ENCODE measurements at regions not wholly inside any gene's neighbourhood (a gene's known extent, or its start where the extent isn't known, plus 50 kb on each side); places are given as distances from the start of the nearest gene placed in this dataset.

DNA sequence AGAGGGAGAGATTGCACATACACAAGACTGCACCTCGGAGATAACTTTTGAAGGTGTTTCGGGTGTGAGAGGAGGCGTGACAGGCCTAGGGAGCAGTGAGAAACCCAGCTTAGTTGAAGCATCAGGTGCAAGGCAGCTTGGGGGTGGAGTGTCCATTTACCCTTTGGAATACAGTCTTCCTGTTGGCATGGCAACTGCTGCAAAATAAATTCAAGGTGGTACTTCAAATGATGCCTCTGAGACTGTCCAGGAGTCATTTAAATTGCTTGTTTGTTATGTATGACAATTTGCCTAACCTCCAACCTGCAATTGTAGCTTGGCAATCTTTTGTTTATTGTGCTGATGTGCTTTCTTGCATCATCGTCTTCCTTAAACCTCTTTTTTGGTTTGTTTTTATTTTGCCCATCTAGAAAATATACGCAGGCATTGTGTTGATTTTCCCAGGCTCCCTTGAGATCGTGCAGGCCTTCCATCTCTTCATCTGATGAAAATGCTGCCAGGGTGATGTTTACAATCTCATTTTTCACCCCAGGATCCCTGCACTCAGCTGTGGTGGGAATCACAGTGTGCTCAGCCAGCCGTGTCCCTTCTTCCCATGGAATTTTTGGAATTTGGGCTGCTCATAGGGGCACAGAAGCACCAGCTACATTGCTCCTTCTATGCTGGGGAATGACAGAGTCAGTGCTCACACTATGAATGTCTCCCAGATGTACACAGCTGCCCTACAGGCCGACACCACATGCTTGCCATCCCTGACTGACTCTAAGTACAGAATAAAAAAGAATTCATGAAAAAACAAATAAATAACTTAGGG is 583.1 kb upstream of the CFAP20DC start:
- Mint-ChIP-seq H3K36me3 (ENCODE audit: unreplicated experiment) (no peaks in the 10 kb centered on the region), H3K4me1 (ENCODE audit: unreplicated experiment) (peaks cover 31% of the 10 kb centered on the region), H3K4me3 (ENCODE audit: unreplicated experiment) (no peak overlapping the region), H3K27ac (ENCODE audit: unreplicated experiment) (peak overlapping the region; percentile 85), H3K9me3 (ENCODE audit: unreplicated experiment) (no peaks in the 10 kb centered on the region), H3K27me3 (ENCODE audit: unreplicated experiment) (no peaks in the 10 kb centered on the region)
- TF ChIP-seq, protein P1, sequence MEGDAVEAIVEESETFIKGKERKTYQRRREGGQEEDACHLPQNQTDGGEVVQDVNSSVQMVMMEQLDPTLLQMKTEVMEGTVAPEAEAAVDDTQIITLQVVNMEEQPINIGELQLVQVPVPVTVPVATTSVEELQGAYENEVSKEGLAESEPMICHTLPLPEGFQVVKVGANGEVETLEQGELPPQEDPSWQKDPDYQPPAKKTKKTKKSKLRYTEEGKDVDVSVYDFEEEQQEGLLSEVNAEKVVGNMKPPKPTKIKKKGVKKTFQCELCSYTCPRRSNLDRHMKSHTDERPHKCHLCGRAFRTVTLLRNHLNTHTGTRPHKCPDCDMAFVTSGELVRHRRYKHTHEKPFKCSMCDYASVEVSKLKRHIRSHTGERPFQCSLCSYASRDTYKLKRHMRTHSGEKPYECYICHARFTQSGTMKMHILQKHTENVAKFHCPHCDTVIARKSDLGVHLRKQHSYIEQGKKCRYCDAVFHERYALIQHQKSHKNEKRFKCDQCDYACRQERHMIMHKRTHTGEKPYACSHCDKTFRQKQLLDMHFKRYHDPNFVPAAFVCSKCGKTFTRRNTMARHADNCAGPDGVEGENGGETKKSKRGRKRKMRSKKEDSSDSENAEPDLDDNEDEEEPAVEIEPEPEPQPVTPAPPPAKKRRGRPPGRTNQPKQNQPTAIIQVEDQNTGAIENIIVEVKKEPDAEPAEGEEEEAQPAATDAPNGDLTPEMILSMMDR (IDR thresholded peaks at IDR 0.05): no peak
- no peak for DNase-seq (ENCODE audit: extremely low spot score, unreplicated experiment)

DNA sequence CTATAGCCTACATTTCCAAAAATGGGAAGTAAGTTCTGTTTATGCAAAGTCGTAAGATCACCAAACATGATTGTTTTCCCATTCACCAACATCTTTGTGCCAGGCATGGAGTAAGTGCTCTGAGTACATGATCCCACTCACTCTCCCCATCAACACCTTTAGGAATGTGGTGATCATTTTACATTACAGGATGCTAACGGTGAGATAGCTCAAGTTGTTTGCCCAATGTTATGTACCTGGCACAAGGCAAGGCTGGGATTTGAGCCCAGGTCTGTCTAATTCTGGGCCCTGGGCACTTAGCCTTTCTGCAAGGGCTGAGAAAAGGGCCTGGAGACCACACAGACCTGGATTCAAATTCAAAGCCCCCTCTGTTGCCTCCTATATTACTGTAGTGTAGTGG is 581.7 kb upstream of the CFAP20DC start:
- H3K4me3 Mint-ChIP-seq (ENCODE audit: unreplicated experiment): no peak overlapping the region
- H3K36me3 Mint-ChIP-seq (ENCODE audit: unreplicated experiment): no peaks in the 10 kb centered on the region
- no peaks in the 10 kb centered on the region for H3K9me3 Mint-ChIP-seq (ENCODE audit: unreplicated experiment)
- TF ChIP-seq, protein P1 (IDR thresholded peaks at IDR 0.05): no peak
- H3K4me1 Mint-ChIP-seq (ENCODE audit: unreplicated experiment): peaks cover 31% of the 10 kb centered on the region
- no peak overlapping the region for H3K27ac Mint-ChIP-seq (ENCODE audit: unreplicated experiment)
- DNase-seq (ENCODE audit: extremely low spot score, unreplicated experiment): no peak
- H3K27me3 Mint-ChIP-seq (ENCODE audit: unreplicated experiment): no peaks in the 10 kb centered on the region

DNA sequence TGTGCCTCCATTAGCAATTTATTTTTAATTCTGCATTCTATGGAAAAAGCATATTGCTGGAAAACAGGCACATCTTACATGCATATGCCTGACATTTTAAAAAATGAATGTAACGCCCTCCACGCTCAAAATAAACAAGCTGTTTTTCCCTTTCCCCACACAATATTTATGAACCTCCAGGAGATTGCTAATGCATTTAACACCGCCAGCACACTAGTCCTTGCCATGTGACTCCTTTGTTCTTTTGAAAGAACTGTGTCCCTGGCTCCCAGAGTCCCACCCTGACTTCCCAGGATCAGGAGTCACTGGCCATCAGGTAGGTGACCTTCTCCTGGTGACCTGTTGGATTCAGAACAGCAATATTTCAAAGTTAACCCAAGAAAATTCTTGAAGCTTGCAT is 571.2 kb upstream of the CFAP20DC start:
- peaks cover 10% of the 10 kb centered on the region for H3K9me3 Mint-ChIP-seq (ENCODE audit: unreplicated experiment)
- no peak overlapping the region for H3K27ac Mint-ChIP-seq (ENCODE audit: unreplicated experiment)
- peaks cover 16% of the 10 kb centered on the region for H3K27me3 Mint-ChIP-seq (ENCODE audit: unreplicated experiment)
- H3K4me3 Mint-ChIP-seq (ENCODE audit: unreplicated experiment): no peak overlapping the region
- TF ChIP-seq, protein P1 (IDR thresholded peaks at IDR 0.05): no peak
- no peaks in the 10 kb centered on the region for H3K36me3 Mint-ChIP-seq (ENCODE audit: unreplicated experiment)
- DNase-seq (ENCODE audit: extremely low spot score, unreplicated experiment): no peak
- no peaks in the 10 kb centered on the region for H3K4me1 Mint-ChIP-seq (ENCODE audit: unreplicated experiment)

DNA sequence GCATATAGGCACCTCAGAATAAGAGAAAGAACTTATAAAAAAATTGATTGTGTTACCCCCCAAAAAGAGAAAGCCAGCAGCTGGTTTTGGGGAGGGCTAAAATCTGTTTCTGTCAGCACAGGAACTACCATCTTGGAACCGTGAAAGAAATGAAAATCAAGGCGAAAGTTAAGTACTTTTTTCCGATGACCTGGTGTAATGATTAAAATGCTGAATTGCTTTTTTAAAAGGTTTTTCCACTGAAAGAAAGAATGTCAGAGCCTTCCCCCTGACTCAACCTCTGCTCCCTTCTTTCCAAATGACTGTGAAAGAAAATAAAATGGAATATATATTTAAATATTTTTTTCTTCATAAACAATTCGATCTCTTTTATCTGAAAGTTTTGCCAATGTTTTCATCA is 570.5 kb upstream of the CFAP20DC start:
- no peak overlapping the region for H3K4me3 Mint-ChIP-seq (ENCODE audit: unreplicated experiment)
- H3K9me3 Mint-ChIP-seq (ENCODE audit: unreplicated experiment): peaks cover 10% of the 10 kb centered on the region
- TF ChIP-seq, protein P1 (IDR thresholded peaks at IDR 0.05): no peak
- peaks cover 16% of the 10 kb centered on the region for H3K27me3 Mint-ChIP-seq (ENCODE audit: unreplicated experiment)
- no peak overlapping the region for H3K27ac Mint-ChIP-seq (ENCODE audit: unreplicated experiment)
- no peaks in the 10 kb centered on the region for H3K36me3 Mint-ChIP-seq (ENCODE audit: unreplicated experiment)
- H3K4me1 Mint-ChIP-seq (ENCODE audit: unreplicated experiment): no peaks in the 10 kb centered on the region
- DNase-seq (ENCODE audit: extremely low spot score, unreplicated experiment): no peak

DNA sequence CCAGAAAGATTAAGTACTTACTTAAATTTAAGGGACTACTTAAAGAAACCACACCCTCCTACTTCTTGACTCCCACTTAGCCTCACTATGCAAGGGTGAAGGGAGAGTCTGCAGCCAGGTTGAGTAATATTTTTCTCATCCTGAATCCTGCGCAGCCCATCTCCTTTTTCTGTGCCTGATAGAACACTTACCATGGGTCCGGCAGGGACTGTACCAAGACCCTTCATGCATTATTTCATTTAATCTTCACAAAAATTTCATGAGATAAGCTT is 562.6 kb upstream of the CFAP20DC start:
- no peak overlapping the region for H3K27ac Mint-ChIP-seq (ENCODE audit: unreplicated experiment)
- peaks cover 2% of the 10 kb centered on the region for H3K4me1 Mint-ChIP-seq (ENCODE audit: unreplicated experiment)
- peaks cover 6% of the 10 kb centered on the region for H3K27me3 Mint-ChIP-seq (ENCODE audit: unreplicated experiment)
- DNase-seq (ENCODE audit: extremely low spot score, unreplicated experiment): no peak
- TF ChIP-seq, protein P1 (IDR thresholded peaks at IDR 0.05): no peak
- no peaks in the 10 kb centered on the region for H3K36me3 Mint-ChIP-seq (ENCODE audit: unreplicated experiment)
- no peaks in the 10 kb centered on the region for H3K9me3 Mint-ChIP-seq (ENCODE audit: unreplicated experiment)
- H3K4me3 Mint-ChIP-seq (ENCODE audit: unreplicated experiment): no peak overlapping the region

Measured in osteocyte (in vitro differentiated cells).